SK-N-SH (cell line): ENCODE measurements at regions not wholly inside any gene's neighbourhood (a gene's known extent, or its start where the extent isn't known, plus 50 kb on each side); places are given as distances from the start of the nearest gene placed in this dataset.

Source experiments
- NFIC ChIP-seq: IDR thresholded peaks from 2 replicates; pipeline ENCODE4 v1.4.0; 2012; ENCODE audit warnings: borderline replicate concordance
- NRF1 ChIP-seq: IDR thresholded peaks from 2 replicates; pipeline ENCODE4 v1.6.1; 2012; ENCODE audit warnings: low read depth, mild to moderate bottlenecking, low read length

DNA sequence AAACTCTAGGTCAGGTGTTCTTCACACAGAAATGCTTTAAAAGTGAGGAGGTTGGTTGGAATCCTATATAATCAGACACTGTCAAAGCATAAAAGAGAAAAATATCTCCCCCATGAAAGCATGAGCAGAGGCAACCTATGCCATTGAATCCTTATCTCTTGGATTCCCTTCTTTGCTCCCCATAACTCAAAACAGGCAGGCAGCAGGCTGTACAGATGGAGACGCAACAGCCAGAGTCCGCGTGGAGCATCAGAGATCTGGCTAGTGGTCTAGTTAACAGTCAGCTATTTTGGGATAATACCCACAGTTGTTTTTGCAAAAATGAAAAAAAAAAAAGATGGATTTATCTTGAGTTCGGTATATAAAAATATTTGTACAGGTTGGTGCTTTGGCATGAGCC, 490.0 kb upstream of the TENM3 start:
- no peak for TF ChIP-seq NFIC
- TF ChIP-seq NRF1 = no peak
